WTC11 (cell line): ENCODE measurements at regions not wholly inside any gene's neighbourhood (a gene's known extent, or its start where the extent isn't known, plus 50 kb on each side); places are given as distances from the start of the nearest gene placed in this dataset.

Experiments
- ATAC-seq: fragments of 200-7000 bp; cut with Tn5 transposase; 2 replicates; pipeline ENCODE4 v1.10.0; 2021; ENCODE audit warnings: mild to moderate bottlenecking, moderate library complexity
- CTCF ChIA-PET: fragments of 300-600 bp; sonication (Branson Sonifier 250); formaldehyde crosslinking; loops from one replicate; lab custom pipeline; 2021; ENCODE audit warnings: antibody characterized with exemption; lab: Charles Lee
- POLR2A ChIA-PET: fragments of 350-600 bp; sonication (Branson Sonifier 250); formaldehyde crosslinking; loops from one replicate; lab custom pipeline; 2021; ENCODE audit warnings: antibody characterized with exemption; lab: Charles Lee
- DNase-seq: peaks from one replicate; pipeline ENCODE4 v3.0.0; 2021; ENCODE audit warnings: low spot score
- H3K27ac Mint-ChIP-seq: 2 replicates; pipeline ENCODE4 v1.8.0; 2021; ENCODE audit warnings: mixed read lengths
- H3K27me3 Mint-ChIP-seq: 2 replicates; pipeline ENCODE4 v1.8.0; 2021; ENCODE audit warnings: low read depth, mild to moderate bottlenecking, moderate library complexity, mixed read lengths
- H3K36me3 Mint-ChIP-seq: 2 replicates; pipeline ENCODE4 v1.8.0; 2021; ENCODE audit warnings: mixed read lengths
- H3K4me1 Mint-ChIP-seq: 2 replicates; pipeline ENCODE4 v1.8.0; 2022; ENCODE audit warnings: mixed read lengths
- H3K4me3 Mint-ChIP-seq: 2 replicates; pipeline ENCODE4 v1.8.0; 2021; ENCODE audit warnings: mild to moderate bottlenecking, moderate library complexity, mixed read lengths
- H3K9me3 Mint-ChIP-seq: 2 replicates; pipeline ENCODE4 v1.8.0; 2021; ENCODE audit warnings: mixed read lengths
- ATF1 ChIP-seq: sonication (generic); formaldehyde crosslinking; IDR thresholded peaks from 2 replicates; pipeline ENCODE4 v1.8.1; 2023; ENCODE audit warnings: mild to moderate bottlenecking, moderate library complexity, missing genetic modification reagents
- ATF2 ChIP-seq: sonication (generic); formaldehyde crosslinking; IDR thresholded peaks from 2 replicates; pipeline ENCODE4 v1.8.1; 2022; ENCODE audit warnings: low read depth, missing genetic modification reagents, borderline replicate concordance
- E2F1 ChIP-seq: sonication (generic); formaldehyde crosslinking; IDR thresholded peaks from 2 replicates; pipeline ENCODE4 v1.8.0; 2022; ENCODE audit warnings: mild to moderate bottlenecking, missing genetic modification reagents
- ESRRA ChIP-seq: sonication (generic); formaldehyde crosslinking; IDR thresholded peaks from 2 replicates; pipeline ENCODE4 v1.8.1; 2022; ENCODE audit warnings: mild to moderate bottlenecking, missing genetic modification reagents, borderline replicate concordance
- ETV6 ChIP-seq: sonication (generic); formaldehyde crosslinking; IDR thresholded peaks from 2 replicates; pipeline ENCODE4 v1.8.1; 2022; ENCODE audit warnings: mild to moderate bottlenecking, missing genetic modification reagents
- FOXP1 ChIP-seq: sonication (generic); formaldehyde crosslinking; IDR thresholded peaks from 2 replicates; pipeline ENCODE4 v1.8.0; 2022; ENCODE audit warnings: missing genetic modification reagents, mild to moderate bottlenecking, moderate library complexity, borderline replicate concordance
- IRF2 ChIP-seq: sonication (generic); formaldehyde crosslinking; IDR thresholded peaks from 2 replicates; pipeline ENCODE4 v1.8.0; 2022; ENCODE audit warnings: low read depth, missing genetic modification reagents, borderline replicate concordance
- JAZF1 ChIP-seq: fragments of 250-450 bp; sonication (Bioruptor Pico); IDR thresholded peaks from 2 replicates; pipeline ENCODE4 v1.9.0; 2021; ENCODE audit warnings: moderate library complexity, mild to moderate bottlenecking, inconsistent platforms
- NFATC4 ChIP-seq: fragments of 250-450 bp; sonication (Bioruptor Pico); IDR thresholded peaks from 2 replicates; pipeline ENCODE4 v1.9.0; 2021; ENCODE audit warnings: mild to moderate bottlenecking
- NFE2L1 ChIP-seq: sonication (generic); formaldehyde crosslinking; IDR thresholded peaks from 2 replicates; pipeline ENCODE4 v1.8.1; 2023; ENCODE audit warnings: missing genetic modification reagents
- NFYB ChIP-seq: sonication (generic); formaldehyde crosslinking; conservative IDR thresholded peaks from 2 replicates; pipeline ENCODE4 v1.8.0; 2022; ENCODE audit warnings: low read depth, missing genetic modification reagents
- ZNF121 ChIP-seq: sonication (generic); formaldehyde crosslinking; IDR thresholded peaks from 2 replicates; pipeline ENCODE4 v1.8.0; 2023; ENCODE audit warnings: missing genetic modification reagents
- ZNF263 ChIP-seq: sonication (generic); formaldehyde crosslinking; IDR thresholded peaks from 2 replicates; pipeline ENCODE4 v1.8.1; 2022; ENCODE audit warnings: low read depth, mild to moderate bottlenecking, moderate library complexity, missing genetic modification reagents
- ZNF317 ChIP-seq: sonication (generic); formaldehyde crosslinking; IDR thresholded peaks from 2 replicates; pipeline ENCODE4 v1.8.1; 2023; ENCODE audit warnings: low read depth, mild to moderate bottlenecking, moderate library complexity, missing genetic modification reagents, borderline replicate concordance
- ZNF416 ChIP-seq: fragments of 250-450 bp; sonication (Bioruptor Pico); IDR thresholded peaks from 2 replicates; pipeline ENCODE4 v1.9.0; 2021; ENCODE audit warnings: mild to moderate bottlenecking, inconsistent platforms
- TF ChIP-seq, protein P1 (sequence below): fragments of 250-450 bp; sonication (Bioruptor Pico); IDR thresholded peaks from 2 replicates; pipeline ENCODE4 v1.9.0; 2021; ENCODE audit warnings: mild to moderate bottlenecking
- TF ChIP-seq, protein P2 (sequence below): sonication (generic); formaldehyde crosslinking; IDR thresholded peaks from 2 replicates; pipeline ENCODE4 v1.8.1; 2023; ENCODE audit warnings: mild to moderate bottlenecking, moderate library complexity, missing genetic modification reagents
- TF ChIP-seq, protein P3 (sequence below): sonication (generic); formaldehyde crosslinking; IDR thresholded peaks from 2 replicates; pipeline ENCODE4 v1.8.0; 2022; ENCODE audit warnings: mild to moderate bottlenecking, missing genetic modification reagents

GRCh38 chr9:135397142-135397541 is 82.4 kb upstream of the PPP1R26 start:
- ChIA-PET POLR2A (no interaction called here), CTCF (no interaction called here)
- ATAC-seq: no peak
- Mint-ChIP-seq H3K27me3 (no peaks in the 10 kb centered on the region; the same call in 1 of the 2 replicates), H3K4me3 (no peak overlapping the region), H3K9me3 (peaks cover 21% of the 10 kb centered on the region), H3K27ac (no peak overlapping the region), H3K4me1 (peaks cover 2% of the 10 kb centered on the region; the same call in 1 of the 2 replicates), H3K36me3 (peaks cover 19% of the 10 kb centered on the region)
- no peak for DNase-seq
- TF ChIP-seq, protein P1, sequence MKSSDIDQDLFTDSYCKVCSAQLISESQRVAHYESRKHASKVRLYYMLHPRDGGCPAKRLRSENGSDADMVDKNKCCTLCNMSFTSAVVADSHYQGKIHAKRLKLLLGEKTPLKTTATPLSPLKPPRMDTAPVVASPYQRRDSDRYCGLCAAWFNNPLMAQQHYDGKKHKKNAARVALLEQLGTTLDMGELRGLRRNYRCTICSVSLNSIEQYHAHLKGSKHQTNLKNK: no peak
- TF ChIP-seq NFE2L1 (CRISPR knock-in tag): no peak
- TF ChIP-seq JAZF1: no peak
- TF ChIP-seq ZNF263 (CRISPR knock-in tag): no peak
- no peak for TF ChIP-seq ESRRA (CRISPR knock-in tag)

DNA sequence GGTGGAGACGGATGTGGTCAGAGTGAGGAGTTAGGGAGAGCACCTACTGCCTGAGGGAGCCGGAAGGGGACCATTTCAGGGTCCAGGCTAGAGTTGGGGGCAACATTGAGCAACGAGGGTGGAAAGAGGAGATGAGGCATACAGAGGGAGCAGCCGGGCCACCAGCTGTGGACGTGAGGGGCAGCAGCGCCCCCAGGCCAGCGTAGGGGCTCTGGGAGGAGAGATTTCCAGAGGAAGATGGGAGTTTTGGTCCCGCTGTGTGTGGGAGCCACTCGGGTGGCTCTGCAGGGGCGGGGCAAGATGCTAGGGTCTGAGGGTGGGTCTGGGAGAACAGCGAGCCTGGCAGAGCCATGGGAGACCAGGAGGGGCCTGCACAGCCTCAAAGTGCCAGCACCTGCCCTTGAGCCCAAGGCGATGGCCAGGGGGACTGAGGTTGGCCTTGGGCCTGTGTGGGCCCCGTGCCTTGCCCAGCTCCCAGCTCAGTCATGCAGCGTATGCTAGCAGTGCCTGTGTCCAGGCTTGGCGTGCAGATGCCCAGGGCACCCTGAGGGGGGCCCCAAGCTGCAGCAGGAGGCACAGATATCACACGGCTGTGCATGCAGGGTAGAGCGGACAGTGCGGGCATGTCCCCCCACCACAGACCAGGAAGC is 80.5 kb upstream of the PPP1R26 start:
- TF ChIP-seq ZNF416 (CRISPR knock-in tag): no peak
- TF ChIP-seq E2F1: no peak
- TF ChIP-seq, protein P2, sequence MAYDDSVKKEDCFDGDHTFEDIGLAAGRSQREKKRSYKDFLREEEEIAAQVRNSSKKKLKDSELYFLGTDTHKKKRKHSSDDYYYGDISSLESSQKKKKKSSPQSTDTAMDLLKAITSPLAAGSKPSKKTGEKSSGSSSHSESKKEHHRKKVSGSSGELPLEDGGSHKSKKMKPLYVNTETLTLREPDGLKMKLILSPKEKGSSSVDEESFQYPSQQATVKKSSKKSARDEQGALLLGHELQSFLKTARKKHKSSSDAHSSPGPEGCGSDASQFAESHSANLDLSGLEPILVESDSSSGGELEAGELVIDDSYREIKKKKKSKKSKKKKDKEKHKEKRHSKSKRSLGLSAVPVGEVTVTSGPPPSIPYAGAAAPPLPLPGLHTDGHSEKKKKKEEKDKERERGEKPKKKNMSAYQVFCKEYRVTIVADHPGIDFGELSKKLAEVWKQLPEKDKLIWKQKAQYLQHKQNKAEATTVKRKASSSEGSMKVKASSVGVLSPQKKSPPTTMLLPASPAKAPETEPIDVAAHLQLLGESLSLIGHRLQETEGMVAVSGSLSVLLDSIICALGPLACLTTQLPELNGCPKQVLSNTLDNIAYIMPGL: no peak
- TF ChIP-seq FOXP1 (CRISPR knock-in tag): no peak
- no peak for TF ChIP-seq ZNF317 (CRISPR knock-in tag)
- no peak for TF ChIP-seq IRF2 (CRISPR knock-in tag)
- TF ChIP-seq, protein P3, sequence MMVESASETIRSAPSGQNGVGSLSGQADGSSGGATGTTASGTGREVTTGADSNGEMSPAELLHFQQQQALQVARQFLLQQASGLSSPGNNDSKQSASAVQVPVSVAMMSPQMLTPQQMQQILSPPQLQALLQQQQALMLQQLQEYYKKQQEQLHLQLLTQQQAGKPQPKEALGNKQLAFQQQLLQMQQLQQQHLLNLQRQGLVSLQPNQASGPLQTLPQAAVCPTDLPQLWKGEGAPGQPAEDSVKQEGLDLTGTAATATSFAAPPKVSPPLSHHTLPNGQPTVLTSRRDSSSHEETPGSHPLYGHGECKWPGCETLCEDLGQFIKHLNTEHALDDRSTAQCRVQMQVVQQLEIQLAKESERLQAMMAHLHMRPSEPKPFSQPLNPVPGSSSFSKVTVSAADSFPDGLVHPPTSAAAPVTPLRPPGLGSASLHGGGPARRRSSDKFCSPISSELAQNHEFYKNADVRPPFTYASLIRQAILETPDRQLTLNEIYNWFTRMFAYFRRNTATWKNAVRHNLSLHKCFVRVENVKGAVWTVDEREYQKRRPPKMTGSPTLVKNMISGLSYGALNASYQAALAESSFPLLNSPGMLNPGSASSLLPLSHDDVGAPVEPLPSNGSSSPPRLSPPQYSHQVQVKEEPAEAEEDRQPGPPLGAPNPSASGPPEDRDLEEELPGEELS (CRISPR knock-in tag): no peak
- no peak for TF ChIP-seq ZNF121
- no peak for TF ChIP-seq ETV6 (CRISPR knock-in tag)
- TF ChIP-seq NFATC4 (CRISPR knock-in tag): no peak
- no peak for TF ChIP-seq NFYB (CRISPR knock-in tag)
- TF ChIP-seq ATF2 (CRISPR knock-in tag): no peak
- no peak for TF ChIP-seq ATF1 (CRISPR knock-in tag)
- H3K36me3 Mint-ChIP-seq: peaks cover 19% of the 10 kb centered on the region
- no peak for ATAC-seq
- ChIA-PET POLR2A (interaction anchor here (0.6 kb wide), 1 partner anchor 93 kb away, joined by 4 read pairs; no protein-coding TSS in a partner anchor), CTCF (interaction anchor here (0.7 kb wide), 1 partner anchor 28 kb away, joined by 3 read pairs; no protein-coding TSS in a partner anchor)
- H3K4me3 Mint-ChIP-seq: no peak overlapping the region
- H3K27me3 Mint-ChIP-seq: no peaks in the 10 kb centered on the region; the same call in 1 of the 2 replicates
- H3K4me1 Mint-ChIP-seq: no peaks in the 10 kb centered on the region
- no peak for DNase-seq
- peaks cover 21% of the 10 kb centered on the region for H3K9me3 Mint-ChIP-seq
- no peak overlapping the region for H3K27ac Mint-ChIP-seq
